ENCODE measurements at regions not wholly inside any gene's neighbourhood (a gene's known extent, or its start where the extent isn't known, plus 50 kb on each side); places are given as distances from the start of the nearest gene placed in this dataset.

GRCh38 chr18:31241425-31241824, 76.5 kb upstream of the DSG1 start:
- intact Hi-C loops (cut with DNase I): no loop called here
- no peak for DNase-seq (ENCODE audit: extremely low spot score)

GRCh38 chr18:31241900-31242409, 76.0 kb upstream of the DSG1 start:
- intact Hi-C loops (cut with DNase I): no loop called here
- WGBS: 71% methylated on average over 2 of the region's 2 CpGs
- Histone ChIP-seq H3K27ac (replicated peaks in 1 of 4) (no peak overlapping the region), H3K36me3 (no peaks in the 10 kb centered on the region), H3K27me3 (no peaks in the 10 kb centered on the region), H3K4me3 (no peak overlapping the region), H3K9me3 (no peaks in the 10 kb centered on the region), H3K4me1 (peaks cover 0 to 4% (median 0%) of the 10 kb centered on the region in 4 donors)
- TF ChIP-seq POLR2AphosphoS5 (IDR thresholded peaks at IDR 0.05) (no peak), EP300 (IDR thresholded peaks at IDR 0.05) (no peak), CTCF (IDR thresholded peaks at IDR 0.05) (peak in 1 of 3 experiments; percentile 12), POLR2A (IDR thresholded peaks at IDR 0.05; ENCODE audit: low read depth) (no peak)
- DNase-seq (ENCODE audit: extremely low spot score): no peak

More at GRCh38 chr18:31241425-31241824, 76.5 kb upstream of the DSG1 start:
- no peaks in the 10 kb centered on the region for H3K9me3 ChIP-seq
- H3K36me3 ChIP-seq: no peaks in the 10 kb centered on the region
- no peak overlapping the region for H3K27ac ChIP-seq (replicated peaks in 1 of 4)
- H3K4me1 ChIP-seq: peaks cover 0 to 4% (median 0%) of the 10 kb centered on the region in 4 donors
- TF ChIP-seq EP300 (IDR thresholded peaks at IDR 0.05): no peak
- TF ChIP-seq POLR2AphosphoS5 (IDR thresholded peaks at IDR 0.05): no peak
- no peak for TF ChIP-seq POLR2A (IDR thresholded peaks at IDR 0.05; ENCODE audit: low read depth)
- no peak for TF ChIP-seq CTCF (IDR thresholded peaks at IDR 0.05)
- no peak overlapping the region for H3K4me3 ChIP-seq
- no peaks in the 10 kb centered on the region for H3K27me3 ChIP-seq

GRCh38 chr18:31243740-31244512, 74.0 kb upstream of the DSG1 start:
- intact Hi-C loops (cut with DNase I): no loop called here

GRCh38 chr18:31244771-31245394, 73.1 kb upstream of the DSG1 start:
- 26% methylated on average over 7 of the region's 7 CpGs for WGBS
- Histone ChIP-seq H3K4me1 (peaks cover 0 to 4% (median 0%) of the 10 kb centered on the region in 4 donors), H3K36me3 (no peaks in the 10 kb centered on the region), H3K4me3 (no peak overlapping the region), H3K9me3 (no peaks in the 10 kb centered on the region), H3K27me3 (no peaks in the 10 kb centered on the region), H3K27ac (replicated peaks in 1 of 4) (no peak overlapping the region)
- intact Hi-C loops (cut with DNase I): no loop called here
- no peak for TF ChIP-seq POLR2AphosphoS5 (IDR thresholded peaks at IDR 0.05)
- TF ChIP-seq EP300 (IDR thresholded peaks at IDR 0.05): no peak
- no peak for TF ChIP-seq POLR2A (IDR thresholded peaks at IDR 0.05; ENCODE audit: low read depth)
- TF ChIP-seq CTCF (IDR thresholded peaks at IDR 0.05): no peak
- no peak for DNase-seq (ENCODE audit: extremely low spot score)

More at GRCh38 chr18:31243740-31244512, 74.0 kb upstream of the DSG1 start:
- WGBS: 70% methylated on average over 11 of the region's 11 CpGs
- Histone ChIP-seq H3K27ac (replicated peaks in 1 of 4) (no peak overlapping the region), H3K27me3 (no peaks in the 10 kb centered on the region), H3K9me3 (no peaks in the 10 kb centered on the region), H3K36me3 (no peaks in the 10 kb centered on the region), H3K4me3 (no peak overlapping the region), H3K4me1 (peaks cover 0 to 4% (median 0%) of the 10 kb centered on the region in 4 donors)
- TF ChIP-seq CTCF (IDR thresholded peaks at IDR 0.05): no peak
- no peak for TF ChIP-seq POLR2A (IDR thresholded peaks at IDR 0.05; ENCODE audit: low read depth)
- no peak for TF ChIP-seq POLR2AphosphoS5 (IDR thresholded peaks at IDR 0.05)
- TF ChIP-seq EP300 (IDR thresholded peaks at IDR 0.05): no peak
- no peak for DNase-seq (ENCODE audit: extremely low spot score)

All from esophagus muscularis mucosa (tissue), 4 donors.